Fibroblast of skin of scalp (primary cell): ENCODE measurements at regions not wholly inside any gene's neighbourhood (a gene's known extent, or its start where the extent isn't known, plus 50 kb on each side); places are given as distances from the start of the nearest gene placed in this dataset.

Experiments
- DNase-seq: peaks from one replicate; pipeline ENCODE4 v3.0.0-alpha.2; 2013

DNA sequence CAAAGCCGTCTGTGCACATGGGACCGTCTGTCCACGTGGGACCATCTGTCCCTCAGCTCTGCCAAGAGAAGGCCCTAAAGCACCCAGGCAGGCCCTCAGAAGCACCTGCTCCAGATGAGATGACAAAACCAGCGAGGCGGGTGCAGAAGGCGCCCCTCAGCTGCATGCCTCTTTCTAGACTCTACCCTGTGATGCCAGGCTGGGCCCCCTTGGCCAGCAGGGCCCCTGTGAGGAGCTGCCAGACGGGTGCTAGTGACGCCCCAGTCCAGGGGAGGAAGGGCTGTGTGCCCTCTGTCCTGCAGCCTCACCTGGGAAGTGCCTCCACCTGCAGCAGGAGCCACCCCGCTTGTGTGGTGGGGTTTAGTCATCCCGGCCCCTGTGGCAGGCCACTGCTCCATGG is 309.2 kb upstream of the SHH start:
- DNase-seq, result no peak

DNA sequence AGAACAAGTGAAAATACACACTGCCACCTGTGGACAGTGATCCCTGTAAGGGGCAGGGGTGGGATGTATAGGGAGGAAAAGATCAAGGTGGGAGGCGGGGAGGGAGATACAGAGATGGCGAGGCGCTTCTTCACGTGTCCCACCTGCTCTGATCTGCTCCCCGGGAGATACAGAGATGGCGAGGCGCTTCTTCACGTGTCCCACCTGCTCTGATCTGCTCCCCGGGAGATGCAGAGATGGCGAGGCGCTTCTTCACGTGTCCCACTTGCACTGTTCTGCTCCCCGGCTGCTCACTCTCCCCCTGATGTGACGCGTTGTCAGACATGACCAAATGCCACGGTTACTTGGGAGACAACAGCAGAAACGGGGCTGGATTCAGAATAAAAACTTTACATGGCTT is 308.3 kb upstream of the SHH start:
- DNase-seq, result no peak

DNA sequence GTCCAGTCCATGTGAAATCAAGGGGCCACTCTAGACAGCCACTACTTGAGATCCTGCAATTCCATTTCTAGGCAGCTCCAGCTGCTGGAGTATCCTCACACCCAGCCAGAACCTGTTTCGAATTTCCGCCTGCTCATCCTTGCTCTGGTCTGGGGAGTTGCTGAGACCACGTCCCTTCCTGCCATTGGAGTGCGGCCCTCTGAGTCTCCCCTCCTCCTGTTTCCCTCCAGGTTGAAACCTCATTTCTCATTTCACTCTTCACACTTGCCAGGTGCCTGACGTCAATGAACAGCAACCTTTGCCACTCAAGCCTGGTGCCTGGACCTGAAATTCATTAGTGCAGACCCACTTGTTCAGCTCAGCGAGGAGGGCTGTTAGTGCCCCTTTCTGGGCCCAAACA is 307.5 kb upstream of the SHH start:
- no peak for DNase-seq

DNA sequence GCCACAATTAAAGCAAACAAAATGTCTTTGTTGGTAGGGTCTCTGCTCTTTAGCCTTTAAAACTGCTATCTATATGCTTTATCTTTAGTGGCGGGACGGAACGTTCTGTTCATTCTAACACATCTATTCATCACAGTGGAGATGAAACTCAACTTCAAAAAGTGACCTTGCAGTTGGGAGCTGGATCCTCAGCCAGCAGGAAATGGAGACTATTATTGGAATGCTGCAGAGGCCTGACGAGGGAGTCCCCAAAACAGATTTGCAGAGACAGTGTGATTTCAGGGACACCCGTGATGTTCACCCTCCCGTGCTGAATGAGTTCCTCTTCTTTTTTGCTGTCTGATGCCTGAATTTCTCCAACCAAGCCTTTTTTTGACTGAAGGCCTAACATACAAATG is 306.0 kb upstream of the SHH start:
- DNase-seq, result no peak

DNA sequence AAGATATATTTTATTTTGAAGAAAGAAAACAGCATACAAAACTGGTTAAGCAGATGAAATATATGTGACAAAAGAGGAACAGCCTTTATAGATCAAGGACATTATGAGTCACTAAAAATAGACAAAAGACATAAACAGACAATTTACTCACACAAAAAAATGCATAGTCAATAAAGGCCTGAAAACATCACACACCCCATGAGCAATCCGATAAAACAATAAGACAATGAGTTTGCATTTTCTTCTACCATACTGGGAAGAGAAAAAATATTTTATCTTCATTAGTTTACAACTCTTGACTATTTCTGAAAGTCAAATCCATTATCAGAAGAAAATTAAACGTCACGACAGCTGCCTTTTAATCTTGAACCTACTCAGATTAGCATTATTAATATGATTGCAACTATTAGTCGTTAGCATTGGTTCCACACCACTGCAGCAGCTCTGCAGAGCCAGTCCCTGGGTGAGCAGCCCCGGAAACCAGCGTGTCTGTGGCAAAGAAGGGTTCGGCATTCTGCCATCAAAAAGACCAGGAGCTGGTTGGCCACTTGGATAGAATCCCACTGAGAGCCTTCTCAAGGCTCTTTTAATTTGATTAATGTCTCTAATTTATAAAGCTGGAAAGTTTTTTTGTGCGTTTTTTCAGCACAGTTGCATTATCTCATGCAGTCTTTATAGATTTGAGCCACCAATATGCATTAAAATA is 305.4 kb upstream of the SHH start:
- no peak for DNase-seq

DNA sequence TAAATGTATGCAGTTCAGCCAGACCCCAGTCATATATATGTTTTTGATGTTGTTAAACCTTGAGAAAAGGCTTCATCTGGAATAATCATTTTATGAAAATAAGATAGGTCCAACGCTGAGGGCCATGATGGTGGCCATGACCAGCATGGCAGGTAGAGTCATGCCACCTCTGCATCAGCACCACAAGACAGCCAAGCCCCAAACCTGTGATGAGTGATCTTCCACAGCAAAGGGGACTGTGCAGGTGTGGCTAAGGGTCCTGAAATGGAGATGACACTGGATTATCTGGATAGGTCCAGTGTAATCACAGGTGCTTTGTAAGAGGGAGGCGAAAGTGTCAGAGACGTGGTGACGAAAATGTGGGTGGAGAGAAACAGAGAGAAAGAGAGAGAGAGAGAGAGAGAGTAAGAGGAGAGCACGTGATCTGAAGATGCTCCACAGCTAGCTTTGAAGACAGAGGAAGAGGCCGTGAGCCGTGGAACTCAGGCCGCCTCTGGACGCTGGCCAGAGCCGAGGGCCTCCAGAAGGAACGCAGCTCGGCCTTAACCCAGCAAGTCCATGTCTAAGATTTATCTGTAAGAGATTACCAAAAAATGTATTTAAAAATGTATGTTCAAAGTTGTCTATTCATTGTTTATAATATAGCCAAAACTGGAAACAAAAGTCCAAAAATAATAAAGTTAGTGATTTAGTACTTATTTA is 304.4 kb upstream of the SHH start:
- no peak for DNase-seq

DNA sequence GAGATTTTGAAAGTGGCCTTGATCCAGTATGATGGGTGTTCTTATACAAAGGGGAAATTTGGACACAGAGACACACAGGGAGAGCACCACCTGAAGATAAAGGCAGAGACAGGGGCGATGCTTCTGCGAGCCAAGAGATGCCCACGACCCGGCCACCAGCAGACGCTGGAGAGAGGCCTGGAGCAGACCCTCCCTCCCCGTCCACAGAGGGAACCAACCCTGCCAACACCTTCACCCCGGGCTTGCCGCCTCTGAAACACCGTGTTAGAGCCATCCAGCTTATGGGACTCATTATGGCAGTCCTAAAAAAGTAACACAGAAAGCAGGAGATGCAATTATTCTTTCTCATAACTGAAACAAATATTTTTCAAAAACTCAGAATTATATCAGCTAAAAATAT is 303.3 kb upstream of the SHH start:
- DNase-seq, result no peak

DNA sequence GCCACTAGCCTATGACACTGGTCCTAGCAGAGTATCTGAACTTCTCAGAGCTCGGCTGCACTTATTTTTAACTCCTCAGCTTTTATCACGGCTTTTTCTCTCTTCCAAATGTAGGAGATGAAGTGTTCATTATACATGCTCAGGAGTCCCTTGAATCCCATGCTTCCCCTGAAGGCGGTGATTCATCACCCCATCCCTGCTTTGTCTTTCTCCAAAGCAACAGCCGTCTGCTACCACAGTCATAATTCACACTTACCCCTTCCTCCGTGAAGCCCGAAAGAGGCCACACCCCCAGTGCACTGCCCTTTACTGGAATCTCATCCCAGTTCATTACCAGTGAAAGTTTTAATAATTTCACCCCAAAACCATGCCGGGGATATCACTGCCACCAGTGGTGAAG is 301.5 kb upstream of the SHH start:
- DNase-seq, result no peak

DNA sequence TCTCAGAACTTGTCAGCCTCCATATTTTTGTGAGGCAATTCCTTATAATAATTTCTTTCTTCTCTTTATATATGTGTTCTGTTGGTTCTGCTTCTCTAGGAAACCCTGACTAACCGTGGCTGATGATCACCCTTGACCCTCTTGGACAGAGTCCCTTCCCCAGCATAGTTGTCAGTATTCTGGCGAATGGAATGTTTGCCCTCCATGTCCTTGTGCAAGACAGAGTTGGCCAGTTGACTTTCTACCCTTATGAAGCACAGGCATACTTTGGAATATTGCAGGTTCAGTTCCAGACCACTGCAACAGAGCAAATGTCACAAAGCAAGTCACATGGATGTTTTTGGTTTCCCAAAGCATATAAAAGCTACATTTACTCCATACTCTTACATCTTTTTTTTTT is 297.7 kb upstream of the SHH start:
- no peak for DNase-seq

DNA sequence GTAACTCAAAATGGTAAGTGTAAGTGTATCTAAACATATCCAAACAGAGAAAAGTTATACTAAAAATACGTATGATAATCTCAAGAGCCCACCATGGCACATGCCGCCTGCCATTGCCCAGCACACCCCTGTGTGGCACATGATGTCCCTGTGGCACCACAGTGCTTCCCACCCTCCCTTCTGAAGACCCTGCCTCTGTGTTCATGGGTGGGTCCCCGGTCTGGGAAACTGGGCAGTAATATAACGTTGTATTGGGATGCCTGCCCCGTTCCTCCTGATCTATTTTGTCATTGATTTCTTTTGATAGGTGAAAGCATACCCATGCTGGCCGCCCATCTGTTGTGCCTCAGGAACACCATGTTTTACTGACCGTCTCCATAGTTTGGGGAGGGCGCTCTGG is 296.8 kb upstream of the SHH start:
- DNase-seq, result no peak

DNA sequence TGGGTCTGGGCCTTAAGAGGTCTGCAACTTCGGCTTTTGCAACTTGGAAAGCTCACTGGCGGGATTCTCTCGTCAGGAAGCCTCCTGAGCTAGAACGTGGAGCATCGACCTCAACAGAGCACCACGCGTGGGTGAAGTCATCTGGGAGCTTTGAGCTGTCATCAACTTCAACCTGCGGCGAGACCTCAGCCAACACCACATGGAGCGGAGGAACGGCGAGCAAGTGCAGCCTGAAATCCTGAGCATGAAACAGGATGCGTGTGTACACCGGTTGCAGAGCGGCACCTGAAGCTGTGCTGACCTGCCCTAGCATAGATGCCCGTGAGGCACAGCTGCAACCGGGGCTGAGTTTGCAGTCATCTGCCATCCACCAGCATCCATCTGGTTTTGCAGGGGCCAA is 295.7 kb upstream of the SHH start:
- no peak for DNase-seq

DNA sequence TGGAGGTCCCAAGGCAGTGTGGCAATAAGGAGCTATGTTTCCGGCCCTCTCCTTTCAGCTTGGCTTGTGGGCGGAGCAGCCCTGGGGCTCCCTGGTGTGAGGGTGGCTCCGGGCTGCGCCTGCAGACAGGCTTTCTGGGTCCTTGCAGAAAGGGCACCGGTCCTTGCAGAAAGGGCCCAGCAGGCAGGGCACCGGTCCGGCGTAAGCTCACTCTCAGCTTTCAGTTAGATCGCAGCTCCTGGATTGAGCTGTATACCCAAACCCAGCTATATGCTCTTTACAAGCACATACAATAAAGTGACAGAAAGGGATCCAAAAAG is 293.8 kb upstream of the SHH start:
- DNase-seq, result no peak

DNA sequence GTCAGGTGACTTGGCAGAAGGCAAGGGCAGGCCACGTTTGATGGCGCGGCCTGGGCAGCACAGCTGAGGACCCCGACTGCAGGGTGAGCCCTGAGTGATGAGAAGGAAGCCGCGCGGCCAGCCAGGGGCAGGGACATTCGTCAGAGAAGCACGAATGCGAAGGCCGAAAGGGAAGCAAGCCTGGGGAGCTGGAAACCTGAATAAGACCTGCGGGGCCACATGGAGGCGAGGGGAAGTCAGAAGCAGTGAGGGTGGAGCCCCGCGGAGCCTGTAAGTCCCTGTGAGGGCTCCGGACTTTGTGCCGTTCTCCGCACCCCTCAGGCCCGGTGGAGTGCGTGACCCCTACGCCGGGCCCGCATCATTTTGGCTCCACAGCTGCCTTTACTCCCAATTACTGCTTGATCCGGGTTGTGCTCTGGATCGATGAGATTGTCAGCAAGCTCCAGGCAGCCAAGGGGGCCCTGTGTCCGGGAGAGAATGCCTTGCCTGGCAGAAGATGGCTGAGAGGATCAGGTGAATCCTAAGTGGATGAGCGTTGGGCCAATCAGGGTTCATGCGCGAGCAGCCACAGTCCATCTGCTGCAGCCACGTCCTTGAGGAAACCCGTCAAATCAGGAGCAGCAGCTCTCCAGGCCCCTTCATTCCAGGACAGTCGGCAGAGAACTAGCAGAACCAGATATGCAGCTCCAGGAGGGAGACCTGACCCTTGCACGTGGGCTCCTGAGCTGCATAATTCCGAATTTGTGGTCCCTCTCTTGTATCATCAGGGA is 293.3 kb upstream of the SHH start:
- no peak for DNase-seq

DNA sequence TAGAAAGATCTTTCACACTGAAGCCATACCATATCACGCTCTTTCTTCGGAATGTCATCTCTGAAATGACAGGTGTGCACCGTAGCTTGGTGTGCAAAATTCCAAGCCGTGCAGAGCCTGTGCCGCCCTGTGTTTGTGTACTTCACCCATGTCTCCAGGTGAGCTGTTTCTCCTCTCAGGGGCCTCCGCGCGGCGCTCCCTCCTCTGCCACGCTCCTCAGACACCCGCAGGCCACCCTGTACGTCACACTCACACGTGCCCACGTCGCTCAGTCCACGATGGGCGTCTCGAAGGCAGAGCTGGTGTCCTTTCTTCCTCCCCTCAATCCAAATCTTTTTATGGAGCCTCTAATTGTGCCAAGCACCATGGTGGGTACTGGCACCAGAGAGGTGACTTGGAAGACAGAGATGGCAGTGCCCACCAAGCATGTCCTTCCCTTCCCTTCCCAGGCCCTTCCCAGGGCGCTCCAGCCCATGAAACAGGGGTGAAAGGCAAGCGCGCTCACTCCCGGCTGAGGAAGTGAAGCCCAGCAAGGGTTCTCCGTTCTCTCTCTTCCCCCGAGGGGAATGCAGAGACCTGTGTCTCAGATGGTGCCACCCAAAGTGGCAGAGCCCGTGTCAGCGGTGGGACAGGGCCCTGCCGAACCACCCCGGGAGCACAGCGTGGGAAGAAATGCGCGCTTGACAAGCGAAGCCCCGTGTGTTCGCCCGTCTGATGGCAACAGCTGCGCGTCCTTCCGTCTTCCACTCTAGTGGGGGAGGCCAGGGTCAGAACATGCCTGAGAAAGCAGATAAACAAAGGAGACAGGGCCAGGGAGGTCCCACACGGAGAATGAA is 292.5 kb upstream of the SHH start:
- DNase-seq, result no peak

DNA sequence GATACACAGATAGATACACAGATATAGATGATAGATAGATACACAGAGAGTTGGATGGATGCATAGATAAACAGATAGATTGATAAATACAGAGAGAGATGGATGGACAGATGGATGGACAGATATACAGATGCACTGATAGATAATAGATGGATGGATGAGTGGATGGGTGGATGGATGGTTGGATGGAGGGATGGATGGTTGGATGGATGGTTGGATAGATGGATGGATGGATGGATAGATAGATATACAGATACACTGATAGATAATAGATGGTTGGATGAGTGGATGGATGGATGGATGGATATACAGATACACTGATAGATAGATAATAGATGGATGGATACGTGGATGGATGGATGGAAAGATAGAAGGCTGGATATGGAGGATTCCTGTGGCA is 290.0 kb upstream of the SHH start:
- DNase-seq, result no peak

DNA sequence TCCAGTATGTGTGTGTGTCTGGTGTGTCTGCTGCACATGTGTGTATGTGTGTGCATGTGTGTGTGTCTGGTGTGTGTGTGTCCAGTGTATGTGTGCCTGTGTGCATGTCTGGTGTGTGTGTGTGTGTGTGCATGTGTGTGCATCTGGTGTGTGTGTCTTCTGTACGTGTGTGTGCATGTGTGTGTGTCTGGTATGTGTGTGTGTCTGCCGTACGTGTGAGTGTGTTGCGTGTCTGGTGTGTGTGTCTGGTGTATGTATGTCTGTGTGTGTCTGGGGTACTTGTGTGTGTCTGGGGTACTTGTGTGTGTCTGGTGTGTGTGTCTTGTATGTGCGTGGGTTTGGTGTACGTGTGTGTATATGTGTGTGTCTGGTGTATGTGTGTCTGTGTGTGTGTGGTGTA is 289.1 kb upstream of the SHH start:
- no peak for DNase-seq

DNA sequence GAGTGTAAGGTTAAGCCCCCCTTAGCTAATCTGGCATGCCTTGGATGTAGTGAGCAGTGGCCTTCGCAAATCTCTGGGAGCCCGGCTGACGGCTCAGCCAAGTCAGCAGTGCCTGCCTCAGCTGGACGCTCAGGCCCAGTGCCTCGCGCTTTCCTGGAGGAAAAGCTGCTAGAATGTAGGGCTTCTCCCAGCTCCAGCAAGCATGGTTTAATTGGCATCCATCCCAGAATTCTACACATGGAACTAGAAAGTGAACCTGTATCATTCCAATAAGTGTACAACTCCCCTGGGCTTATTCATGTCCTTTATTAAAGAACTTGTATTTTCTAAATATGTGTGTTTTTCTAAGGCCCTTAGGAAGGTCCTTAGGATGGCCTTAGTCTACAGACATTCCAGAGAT is 287.8 kb upstream of the SHH start:
- no peak for DNase-seq

DNA sequence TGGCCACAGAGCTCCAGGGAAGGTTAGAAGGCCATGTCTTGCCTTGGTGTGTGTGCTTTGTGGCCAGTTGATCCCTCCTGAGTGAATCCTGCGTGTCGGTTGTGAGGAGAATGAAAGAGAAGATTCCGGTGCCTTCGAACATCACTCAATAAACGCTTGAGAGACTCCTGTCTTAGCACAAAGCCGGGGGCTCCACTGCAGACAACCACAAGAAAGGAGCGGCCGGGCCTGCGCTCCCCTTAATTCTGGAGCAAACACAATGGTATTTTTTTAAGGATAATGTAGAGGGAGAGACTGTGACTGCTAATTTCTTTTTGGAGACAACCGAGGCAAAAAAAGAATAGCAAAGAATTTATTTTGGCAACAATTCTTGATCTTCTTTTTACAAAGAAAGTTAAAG is 286.8 kb upstream of the SHH start:
- DNase-seq, result no peak

DNA sequence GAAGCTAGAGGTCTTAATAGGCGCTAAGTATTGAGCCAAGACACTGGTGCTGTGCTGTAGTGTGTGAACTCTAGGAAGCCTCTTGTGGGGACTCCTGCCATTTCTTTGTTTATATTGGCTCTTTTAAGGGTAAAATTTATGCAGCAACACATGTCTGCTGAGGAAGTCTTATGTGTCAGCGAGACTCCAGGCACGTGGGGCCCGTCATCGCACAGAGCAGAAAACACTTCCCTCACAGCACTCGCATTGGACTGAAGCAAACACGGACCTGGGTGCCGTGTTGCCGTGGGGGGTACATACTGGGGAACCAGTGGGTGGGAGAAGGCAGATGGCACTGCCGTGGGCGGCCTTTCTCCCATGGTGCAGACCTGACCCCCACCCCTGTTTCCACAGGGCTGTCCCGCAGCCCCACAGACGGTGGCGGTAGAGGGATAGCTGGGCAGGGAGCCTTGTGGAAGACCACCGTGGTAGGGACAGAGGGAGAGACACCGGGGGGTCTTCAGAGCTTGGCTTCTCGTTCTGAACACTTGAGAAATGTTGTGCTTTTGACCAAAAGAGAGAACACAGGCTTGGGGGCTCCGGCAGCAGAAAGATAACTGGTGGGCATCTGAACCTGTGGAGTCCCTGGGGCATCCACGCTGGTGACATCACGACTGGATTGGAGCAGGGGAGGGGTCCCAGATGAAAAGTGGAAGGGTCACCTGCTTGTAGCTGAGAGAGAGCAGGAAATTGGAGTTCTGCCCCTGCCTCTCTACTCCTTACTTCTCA is 284.7 kb upstream of the SHH start:
- no peak for DNase-seq

DNA sequence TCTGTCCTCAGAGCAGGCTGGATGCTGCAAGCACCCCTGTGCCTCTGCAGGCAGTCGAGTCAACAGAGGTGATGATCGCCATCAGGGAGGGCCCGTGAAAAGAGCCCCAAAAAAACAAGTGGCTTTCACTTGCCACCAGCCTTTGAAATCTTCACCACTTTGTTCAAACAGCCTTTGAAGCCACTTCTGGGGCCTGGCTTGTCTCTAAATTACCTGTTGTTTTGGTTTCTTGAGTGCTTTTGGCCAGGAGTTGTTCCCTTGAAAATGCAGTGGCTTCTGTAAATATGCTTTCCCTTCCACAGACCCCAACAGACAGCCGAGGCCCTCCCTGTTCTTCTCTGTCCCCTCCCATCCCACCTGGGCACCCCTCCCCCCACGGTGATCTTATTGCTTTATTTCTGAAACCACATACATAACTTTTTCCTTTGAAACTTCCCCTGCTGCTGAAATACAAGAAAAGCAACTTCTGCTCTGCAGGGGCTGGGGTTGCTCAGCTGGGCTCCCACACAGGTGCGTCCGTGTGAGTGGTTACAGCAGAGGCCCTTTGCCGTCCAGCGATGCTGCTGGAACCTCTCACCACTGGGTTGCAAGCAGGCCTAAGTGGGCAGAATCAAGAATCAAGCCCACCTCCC is 283.8 kb upstream of the SHH start:
- no peak for DNase-seq

DNA sequence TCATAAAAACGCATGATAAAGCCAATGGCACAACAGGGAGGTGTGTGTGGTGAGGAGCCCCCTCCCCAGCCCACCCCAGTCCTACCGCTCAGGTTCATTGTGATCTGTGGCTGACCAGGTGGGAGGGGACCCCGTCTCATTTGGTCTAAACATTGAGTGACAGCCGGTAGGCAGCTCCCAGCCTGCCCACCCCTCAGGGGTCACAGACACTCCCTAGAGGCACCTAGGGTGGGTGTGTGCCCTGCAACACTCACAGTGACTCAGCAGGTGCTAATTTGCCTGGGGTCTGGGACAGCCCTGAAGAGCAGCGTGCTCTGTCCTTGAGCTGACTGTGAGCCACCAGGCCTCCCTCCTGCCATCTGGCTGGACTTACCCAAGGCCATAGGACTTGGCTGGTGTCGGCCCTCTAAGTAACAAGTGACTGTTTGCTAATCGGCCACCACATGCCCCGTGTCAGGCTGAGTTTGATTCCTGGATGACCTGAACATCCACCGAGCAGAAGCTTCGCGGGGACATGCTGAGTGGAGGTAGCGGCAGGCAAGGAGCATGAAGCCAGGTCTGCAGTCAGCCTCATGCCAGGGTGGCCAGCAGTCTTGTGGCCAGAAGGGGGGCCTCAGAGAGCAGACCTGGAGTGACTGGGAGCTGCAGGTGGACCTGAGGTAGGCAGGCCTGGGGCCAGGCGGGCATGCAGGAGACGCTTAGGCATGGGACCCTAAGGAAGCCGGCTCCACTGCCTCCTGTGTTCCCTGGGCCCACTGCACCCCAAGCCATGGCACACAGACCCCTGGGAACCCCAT is 282.3 kb upstream of the SHH start:
- DNase-seq, result no peak
